ENCODE measurements at regions not wholly inside any gene's neighbourhood (a gene's known extent, or its start where the extent isn't known, plus 50 kb on each side); places are given as distances from the start of the nearest gene placed in this dataset.

- DNase-seq (ENCODE audit: low read depth): no peak
Measured at GRCh38 chr4:80124246-80125211, 51.5 kb upstream of the ANTXR2 start.

Measured in ELR (cell line).